ENCODE measurements at regions not wholly inside any gene's neighbourhood (a gene's known extent, or its start where the extent isn't known, plus 50 kb on each side); places are given as distances from the start of the nearest gene placed in this dataset.

GRCh38 chr7:52061666-52062065 lies 745.1 kb upstream of the COBL start:
- DNase-seq (ENCODE audit: low read depth, low spot score) = no peak
- H3K4me1 ChIP-seq (ENCODE audit: control insufficient read depth, insufficient read depth, low read length) = no peaks in the 10 kb centered on the region; the same call in 1 of the 2 replicates
- no peaks in the 10 kb centered on the region for H3K9me3 ChIP-seq (ENCODE audit: control insufficient read depth, insufficient read depth, low read length)
- no peak overlapping the region for H3K27ac ChIP-seq (ENCODE audit: low read length)
- no peaks in the 10 kb centered on the region for H3K36me3 ChIP-seq (ENCODE audit: control insufficient read depth, insufficient read depth, low read length)
- no peaks in the 10 kb centered on the region for H3K27me3 ChIP-seq (ENCODE audit: control insufficient read depth, insufficient read depth, low read length)
- WGBS (ENCODE audit: insufficient coverage, insufficient read length) = no CpG with 5 or more reads among the region's 2 CpGs
- H3K4me3 ChIP-seq (ENCODE audit: low read length) = no peak overlapping the region

GRCh38 chr7:52053525-52053924 lies 736.9 kb upstream of the COBL start:
- Histone ChIP-seq H3K27me3 (ENCODE audit: control insufficient read depth, insufficient read depth, low read length) (no peaks in the 10 kb centered on the region), H3K4me1 (ENCODE audit: control insufficient read depth, insufficient read depth, low read length) (no peaks in the 10 kb centered on the region), H3K36me3 (ENCODE audit: control insufficient read depth, insufficient read depth, low read length) (no peaks in the 10 kb centered on the region), H3K9me3 (ENCODE audit: control insufficient read depth, insufficient read depth, low read length) (no peaks in the 10 kb centered on the region), H3K27ac (ENCODE audit: low read length) (no peak overlapping the region), H3K4me3 (ENCODE audit: low read length) (no peak overlapping the region)
- WGBS (ENCODE audit: insufficient coverage, insufficient read length) = no CpG with 5 or more reads among the region's 1 CpG
- no peak for DNase-seq (ENCODE audit: low read depth, low spot score)

- no peak for DNase-seq (ENCODE audit: low read depth, low spot score)
- no peaks in the 10 kb centered on the region for H3K36me3 ChIP-seq (ENCODE audit: control insufficient read depth, insufficient read depth, low read length)
- H3K4me3 ChIP-seq (ENCODE audit: low read length) = no peak overlapping the region
- no CpG with 5 or more reads among the region's 4 CpGs for WGBS (ENCODE audit: insufficient coverage, insufficient read length)
- H3K27me3 ChIP-seq (ENCODE audit: control insufficient read depth, insufficient read depth, low read length) = no peaks in the 10 kb centered on the region
- no peak overlapping the region for H3K27ac ChIP-seq (ENCODE audit: low read length)
- no peaks in the 10 kb centered on the region for H3K4me1 ChIP-seq (ENCODE audit: control insufficient read depth, insufficient read depth, low read length)
- H3K9me3 ChIP-seq (ENCODE audit: control insufficient read depth, insufficient read depth, low read length) = no peaks in the 10 kb centered on the region
Observed at GRCh38 chr7:52030722-52031121, 714.1 kb upstream of the COBL start.

GRCh38 chr7:52026140-52026539 lies 709.5 kb upstream of the COBL start:
- Histone ChIP-seq H3K36me3 (ENCODE audit: control insufficient read depth, insufficient read depth, low read length) (no peaks in the 10 kb centered on the region), H3K4me1 (ENCODE audit: control insufficient read depth, insufficient read depth, low read length) (no peaks in the 10 kb centered on the region), H3K27me3 (ENCODE audit: control insufficient read depth, insufficient read depth, low read length) (no peaks in the 10 kb centered on the region), H3K9me3 (ENCODE audit: control insufficient read depth, insufficient read depth, low read length) (no peaks in the 10 kb centered on the region), H3K27ac (ENCODE audit: low read length) (no peak overlapping the region), H3K4me3 (ENCODE audit: low read length) (no peak overlapping the region)
- WGBS (ENCODE audit: insufficient coverage, insufficient read length) = no CpG with 5 or more reads among the region's 11 CpGs
- DNase-seq (ENCODE audit: low read depth, low spot score) = no peak

- DNase-seq (ENCODE audit: low read depth, low spot score) = no peak
- Histone ChIP-seq H3K36me3 (ENCODE audit: control insufficient read depth, insufficient read depth, low read length) (no peaks in the 10 kb centered on the region), H3K27ac (ENCODE audit: low read length) (no peak overlapping the region), H3K4me1 (ENCODE audit: control insufficient read depth, insufficient read depth, low read length) (no peaks in the 10 kb centered on the region), H3K4me3 (ENCODE audit: low read length) (no peak overlapping the region), H3K9me3 (ENCODE audit: control insufficient read depth, insufficient read depth, low read length) (no peaks in the 10 kb centered on the region), H3K27me3 (ENCODE audit: control insufficient read depth, insufficient read depth, low read length) (no peaks in the 10 kb centered on the region)
- no CpG with 5 or more reads among the region's 3 CpGs for WGBS (ENCODE audit: insufficient coverage, insufficient read length)
Observed at GRCh38 chr7:52021343-52021742, 704.7 kb upstream of the COBL start.

- Histone ChIP-seq H3K36me3 (ENCODE audit: control insufficient read depth, insufficient read depth, low read length) (no peaks in the 10 kb centered on the region), H3K27me3 (ENCODE audit: control insufficient read depth, insufficient read depth, low read length) (no peaks in the 10 kb centered on the region), H3K27ac (ENCODE audit: low read length) (no peak overlapping the region), H3K4me1 (ENCODE audit: control insufficient read depth, insufficient read depth, low read length) (no peaks in the 10 kb centered on the region), H3K4me3 (ENCODE audit: low read length) (no peak overlapping the region), H3K9me3 (ENCODE audit: control insufficient read depth, insufficient read depth, low read length) (no peaks in the 10 kb centered on the region)
- no peak for DNase-seq (ENCODE audit: low read depth, low spot score)
- WGBS (ENCODE audit: insufficient coverage, insufficient read length) = no CpG with 5 or more reads among the region's 3 CpGs
Observed at GRCh38 chr7:52018680-52019054, 702.1 kb upstream of the COBL start.

- no peak overlapping the region for H3K4me3 ChIP-seq (ENCODE audit: low read length)
- H3K4me1 ChIP-seq (ENCODE audit: control insufficient read depth, insufficient read depth, low read length) = no peaks in the 10 kb centered on the region
- H3K27me3 ChIP-seq (ENCODE audit: control insufficient read depth, insufficient read depth, low read length) = no peaks in the 10 kb centered on the region
- peak; percentile 72 for DNase-seq (ENCODE audit: low read depth, low spot score)
- no peaks in the 10 kb centered on the region for H3K36me3 ChIP-seq (ENCODE audit: control insufficient read depth, insufficient read depth, low read length)
- H3K9me3 ChIP-seq (ENCODE audit: control insufficient read depth, insufficient read depth, low read length) = no peaks in the 10 kb centered on the region
- no CpG with 5 or more reads among the region's 8 CpGs for WGBS (ENCODE audit: insufficient coverage, insufficient read length)
- H3K27ac ChIP-seq (ENCODE audit: low read length) = no peak overlapping the region
Observed at GRCh38 chr7:52017802-52018679, 701.4 kb upstream of the COBL start.

- Histone ChIP-seq H3K27me3 (ENCODE audit: control insufficient read depth, insufficient read depth, low read length) (no peaks in the 10 kb centered on the region), H3K36me3 (ENCODE audit: control insufficient read depth, insufficient read depth, low read length) (no peaks in the 10 kb centered on the region), H3K4me1 (ENCODE audit: control insufficient read depth, insufficient read depth, low read length) (no peaks in the 10 kb centered on the region), H3K9me3 (ENCODE audit: control insufficient read depth, insufficient read depth, low read length) (no peaks in the 10 kb centered on the region), H3K4me3 (ENCODE audit: low read length) (no peak overlapping the region), H3K27ac (ENCODE audit: low read length) (no peak overlapping the region)
- no CpG with 5 or more reads among the region's 1 CpG for WGBS (ENCODE audit: insufficient coverage, insufficient read length)
- no peak for DNase-seq (ENCODE audit: low read depth, low spot score)
Observed at GRCh38 chr7:52009181-52009580, 692.6 kb upstream of the COBL start.

GRCh38 chr7:52006674-52007073 lies 690.1 kb upstream of the COBL start:
- Histone ChIP-seq H3K4me1 (ENCODE audit: control insufficient read depth, insufficient read depth, low read length) (no peaks in the 10 kb centered on the region), H3K4me3 (ENCODE audit: low read length) (no peak overlapping the region), H3K9me3 (ENCODE audit: control insufficient read depth, insufficient read depth, low read length) (no peaks in the 10 kb centered on the region), H3K27me3 (ENCODE audit: control insufficient read depth, insufficient read depth, low read length) (no peaks in the 10 kb centered on the region), H3K27ac (ENCODE audit: low read length) (no peak overlapping the region), H3K36me3 (ENCODE audit: control insufficient read depth, insufficient read depth, low read length) (no peaks in the 10 kb centered on the region)
- DNase-seq (ENCODE audit: low read depth, low spot score) = no peak
- WGBS (ENCODE audit: insufficient coverage, insufficient read length) = no CpG with 5 or more reads among the region's 1 CpG

GRCh38 chr7:52005613-52006012 lies 689.0 kb upstream of the COBL start:
- DNase-seq (ENCODE audit: low read depth, low spot score) = no peak
- no peaks in the 10 kb centered on the region for H3K36me3 ChIP-seq (ENCODE audit: control insufficient read depth, insufficient read depth, low read length)
- H3K9me3 ChIP-seq (ENCODE audit: control insufficient read depth, insufficient read depth, low read length) = no peaks in the 10 kb centered on the region
- H3K4me3 ChIP-seq (ENCODE audit: low read length) = no peak overlapping the region
- WGBS (ENCODE audit: insufficient coverage, insufficient read length) = no CpG with 5 or more reads among the region's 4 CpGs
- H3K27me3 ChIP-seq (ENCODE audit: control insufficient read depth, insufficient read depth, low read length) = no peaks in the 10 kb centered on the region
- no peak overlapping the region for H3K27ac ChIP-seq (ENCODE audit: low read length)
- no peaks in the 10 kb centered on the region for H3K4me1 ChIP-seq (ENCODE audit: control insufficient read depth, insufficient read depth, low read length)

GRCh38 chr7:51995596-51996179 lies 679.1 kb upstream of the COBL start:
- no peaks in the 10 kb centered on the region for H3K36me3 ChIP-seq (ENCODE audit: control insufficient read depth, insufficient read depth, low read length)
- H3K27me3 ChIP-seq (ENCODE audit: control insufficient read depth, insufficient read depth, low read length) = no peaks in the 10 kb centered on the region
- H3K27ac ChIP-seq (ENCODE audit: low read length) = no peak overlapping the region
- H3K4me1 ChIP-seq (ENCODE audit: control insufficient read depth, insufficient read depth, low read length) = no peaks in the 10 kb centered on the region
- DNase-seq (ENCODE audit: low read depth, low spot score) = no peak
- no peaks in the 10 kb centered on the region for H3K9me3 ChIP-seq (ENCODE audit: control insufficient read depth, insufficient read depth, low read length)
- no CpG with 5 or more reads among the region's 2 CpGs for WGBS (ENCODE audit: insufficient coverage, insufficient read length)
- H3K4me3 ChIP-seq (ENCODE audit: low read length) = no peak overlapping the region

Measured in iPS DF 6.9 (cell line).